Activated T-helper 1 cell treated with Interleukin-2 at 50 U/mL for 16 hours (primary cell): ENCODE measurements at regions not wholly inside any gene's neighbourhood (a gene's known extent, or its start where the extent isn't known, plus 50 kb on each side); places are given as distances from the start of the nearest gene placed in this dataset.

ENCODE experiments used
- DNase-seq: peaks from one replicate; pipeline ENCODE4 v3.0.0-alpha.2; 2020; ENCODE audit warnings: low read depth

GRCh38 chr3:188102861-188103547, 51.0 kb upstream of the LPP start:
- no peak for DNase-seq

GRCh38 chr3:188104050-188104449, 49.9 kb upstream of the LPP start:
- no peak for DNase-seq
